Stimulated activated CD8-positive, alpha-beta memory T cell treated with anti-CD3 and anti-CD28 coated beads, Interleukin-2, amount 100 ng/mL, for 1 hour (primary cell): ENCODE measurements at regions not wholly inside any gene's neighbourhood (a gene's known extent, or its start where the extent isn't known, plus 50 kb on each side); places are given as distances from the start of the nearest gene placed in this dataset.
"Not testable (repeated sequence)": the region's sequence is repeated elsewhere in the genome, so short reads cannot be mapped to it uniquely, and the experiment has no call there.

Experiments used
- DNase-seq, 2 donors: peaks; one replicate each; pipeline ENCODE4 v3.0.0-alpha.2; 2020; ENCODE audit warnings: low read depth in 2 of 2

DNA sequence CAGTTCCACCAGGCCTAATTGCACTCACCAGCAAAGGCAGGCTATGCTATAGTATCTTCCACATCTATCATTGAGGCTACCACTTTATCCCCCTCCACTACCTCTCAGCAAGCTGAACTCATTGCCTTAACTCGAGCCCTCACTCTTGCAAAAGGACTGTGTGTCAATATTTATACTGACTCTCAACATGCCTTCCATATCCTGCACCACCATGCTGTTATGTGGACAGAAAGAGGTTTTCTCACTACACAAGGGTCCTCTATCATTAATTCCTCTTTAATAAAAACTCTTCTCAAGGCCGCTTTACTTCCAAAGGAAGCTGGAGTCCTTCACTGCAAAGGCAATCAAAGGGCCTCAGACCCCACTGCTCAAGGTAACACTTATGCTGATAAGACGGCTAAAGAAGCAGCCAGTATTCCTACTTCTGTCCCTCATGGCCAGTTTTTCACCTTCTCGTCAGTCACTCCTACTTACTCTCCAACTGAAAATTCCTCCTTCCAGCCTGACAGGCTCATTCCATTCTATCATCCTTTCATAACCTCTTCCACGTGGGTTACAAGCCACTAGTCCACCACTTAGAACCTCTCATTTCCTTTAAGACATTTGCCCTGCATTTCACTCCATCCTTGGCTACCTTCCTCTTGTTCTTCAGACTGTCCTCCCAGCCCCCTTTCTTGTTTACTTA is 1110.9 kb upstream of the TMEM132C start:
- not testable (repeated sequence) for DNase-seq

DNA sequence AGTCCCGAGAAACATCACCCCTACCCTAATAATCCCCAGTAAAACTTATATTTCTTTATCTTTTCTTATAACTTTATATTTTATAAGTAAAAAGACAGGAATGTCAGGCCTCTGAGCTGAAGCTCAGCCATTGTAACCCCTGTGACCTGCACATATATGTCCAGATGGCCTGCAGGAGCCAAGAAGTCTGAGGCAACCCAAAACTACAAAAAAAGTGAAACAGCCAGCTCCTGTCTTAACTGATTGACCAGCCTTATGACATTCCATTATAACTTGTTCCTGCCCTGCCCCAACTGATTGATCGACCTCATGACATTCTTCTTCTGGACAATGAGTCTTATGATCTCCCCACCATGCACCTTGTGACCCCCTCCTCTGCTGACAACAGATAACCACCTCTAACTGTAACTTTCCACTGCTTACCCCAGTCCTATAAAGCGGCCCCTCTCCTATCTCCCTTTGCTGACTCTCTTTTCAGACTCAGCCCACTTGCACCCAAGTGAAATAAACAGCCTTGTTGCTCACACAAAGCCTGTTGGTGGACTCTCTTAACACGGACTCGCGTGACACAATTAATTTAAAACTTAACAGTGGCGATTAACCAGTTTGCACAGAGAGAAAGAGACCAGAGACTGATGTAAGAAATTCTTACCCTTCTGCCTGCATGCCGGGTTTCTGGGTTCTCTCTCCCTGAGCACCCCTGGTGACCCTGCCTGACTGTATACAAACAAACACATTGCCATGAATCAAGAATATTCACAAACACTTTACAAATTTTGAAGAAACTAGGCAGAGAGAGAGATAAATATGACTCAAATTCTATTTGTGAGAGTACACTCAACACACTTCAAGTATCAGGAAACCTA is 1109.2 kb upstream of the TMEM132C start:
- DNase-seq: not testable (repeated sequence)

DNA sequence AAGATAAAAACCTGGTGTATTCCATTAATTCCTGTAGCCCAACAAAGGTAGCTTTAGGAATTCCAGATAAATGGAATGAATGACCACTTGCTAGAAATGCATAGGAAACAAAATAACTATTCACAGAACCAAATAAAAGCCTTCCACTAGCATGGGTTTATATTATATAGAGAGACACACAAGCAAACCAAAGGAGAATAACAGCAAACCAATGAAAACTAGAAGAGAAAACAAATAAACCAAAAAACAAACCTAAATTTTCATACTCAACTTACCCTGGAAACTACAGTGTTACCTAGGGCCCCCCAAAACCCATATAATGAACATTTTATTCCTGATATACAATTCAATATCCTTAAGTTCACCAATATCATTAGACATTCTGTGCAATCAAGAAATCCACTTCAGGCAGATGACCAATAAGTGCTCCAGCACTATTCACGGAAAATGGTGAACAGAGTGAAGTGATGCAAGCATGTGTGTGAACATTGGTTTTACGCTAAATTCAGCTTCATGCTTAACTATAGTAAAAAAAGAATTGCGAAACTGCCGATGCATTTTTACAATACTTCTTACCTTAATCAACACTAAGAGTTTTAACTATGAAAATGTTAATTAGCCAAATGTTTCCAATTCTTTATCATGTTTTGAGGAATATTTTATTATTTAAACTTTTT is 1108.4 kb upstream of the TMEM132C start:
- no peak for DNase-seq

DNA sequence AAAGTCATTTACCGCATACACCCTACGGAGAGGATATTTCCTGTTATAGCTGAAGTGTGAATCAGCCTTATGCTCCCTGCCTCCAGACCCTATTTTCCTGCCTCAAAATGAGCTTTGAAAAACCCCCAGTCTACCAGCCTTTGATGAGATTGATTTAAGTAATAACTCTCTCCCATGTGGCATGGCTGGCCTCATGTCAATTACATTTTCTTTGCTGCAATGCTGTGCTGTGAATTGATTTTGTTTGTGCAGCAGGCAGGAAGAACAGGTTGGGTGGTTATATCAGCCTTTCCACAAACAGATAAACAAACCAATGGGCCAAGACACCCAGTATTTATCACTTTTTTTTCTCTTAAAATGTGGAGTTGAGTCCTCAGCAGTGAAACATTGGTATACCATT is 1105.5 kb upstream of the TMEM132C start:
- DNase-seq: no peak

DNA sequence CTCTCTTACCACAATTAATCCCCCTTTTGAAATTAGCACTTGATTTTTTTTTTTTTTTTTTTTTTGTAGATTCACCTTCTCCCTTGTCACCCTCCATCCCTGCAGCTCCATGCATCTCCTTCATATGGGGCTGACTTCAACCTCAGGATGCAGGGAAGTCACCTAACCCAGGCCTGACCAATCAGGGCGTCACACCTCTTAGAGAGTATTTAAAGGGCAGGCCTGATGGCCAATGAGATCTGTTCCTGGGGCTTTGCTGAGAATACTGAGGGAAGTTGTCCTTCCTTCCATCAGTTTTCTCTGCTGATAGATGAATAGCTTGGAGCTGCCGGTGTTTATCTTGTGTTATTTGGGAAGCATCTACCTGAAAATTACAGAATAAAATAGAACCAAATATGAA is 1104.7 kb upstream of the TMEM132C start:
- DNase-seq: no peak

DNA sequence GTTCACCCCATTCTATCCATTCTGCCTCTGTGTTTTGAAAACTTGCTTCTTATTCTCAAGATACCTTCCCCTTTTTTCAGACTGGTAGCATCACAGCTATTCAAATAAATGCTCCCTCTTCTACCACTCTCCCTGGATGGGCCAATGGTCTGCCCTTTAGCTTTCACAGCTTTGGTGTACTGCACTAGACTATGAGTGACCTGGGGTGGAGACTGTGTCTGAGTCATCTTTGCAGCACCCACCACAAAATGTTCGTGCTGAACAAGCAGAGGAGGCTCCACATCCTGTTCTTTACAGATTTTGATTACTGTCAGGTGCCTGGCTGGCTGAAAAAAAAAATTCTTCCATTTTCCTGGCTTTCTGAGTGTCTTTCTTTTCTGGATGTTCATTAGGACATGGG is 1104.1 kb upstream of the TMEM132C start:
- peak; percentile 16 to 18 for DNase-seq

DNA sequence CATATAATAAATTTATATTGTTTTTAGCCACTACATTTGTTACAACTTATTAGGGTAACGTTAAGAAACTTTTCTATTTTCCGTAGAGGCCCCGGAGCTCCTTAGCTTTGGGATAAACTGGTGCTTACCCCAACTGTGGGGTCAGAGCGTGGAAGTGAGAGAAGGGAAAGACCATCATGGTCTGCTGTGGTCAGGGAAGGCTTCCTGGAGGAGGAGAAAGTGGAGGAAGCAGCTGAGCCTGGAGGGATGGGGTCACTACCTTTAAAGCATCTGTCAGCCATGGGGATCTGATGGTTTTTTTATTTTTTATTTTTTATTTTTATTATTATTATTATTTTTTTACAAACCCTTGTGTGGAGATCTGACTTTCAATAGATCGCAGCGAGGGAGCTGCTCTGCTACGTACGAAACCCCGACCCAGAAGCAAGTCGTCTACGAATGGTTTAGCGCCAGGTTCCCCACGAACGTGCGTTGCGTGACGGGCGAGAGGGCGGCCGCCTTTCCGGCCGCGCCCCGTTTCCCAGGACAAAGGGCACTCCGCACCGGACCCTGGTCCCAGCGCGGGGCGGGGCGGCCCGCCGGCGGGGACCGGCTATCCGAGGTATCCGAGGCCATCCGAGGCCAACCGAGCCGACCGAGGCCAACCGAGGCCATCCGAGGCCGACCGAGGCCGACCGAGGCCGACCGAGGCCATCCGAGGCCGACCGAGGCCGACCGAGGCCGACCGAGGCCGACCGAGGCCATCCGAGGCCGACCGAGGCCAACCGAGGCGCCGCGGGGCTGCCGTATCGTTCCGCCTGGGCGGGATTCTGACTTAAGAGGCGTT is 1101.2 kb upstream of the TMEM132C start:
- DNase-seq: peak; percentile 55 to 68

DNA sequence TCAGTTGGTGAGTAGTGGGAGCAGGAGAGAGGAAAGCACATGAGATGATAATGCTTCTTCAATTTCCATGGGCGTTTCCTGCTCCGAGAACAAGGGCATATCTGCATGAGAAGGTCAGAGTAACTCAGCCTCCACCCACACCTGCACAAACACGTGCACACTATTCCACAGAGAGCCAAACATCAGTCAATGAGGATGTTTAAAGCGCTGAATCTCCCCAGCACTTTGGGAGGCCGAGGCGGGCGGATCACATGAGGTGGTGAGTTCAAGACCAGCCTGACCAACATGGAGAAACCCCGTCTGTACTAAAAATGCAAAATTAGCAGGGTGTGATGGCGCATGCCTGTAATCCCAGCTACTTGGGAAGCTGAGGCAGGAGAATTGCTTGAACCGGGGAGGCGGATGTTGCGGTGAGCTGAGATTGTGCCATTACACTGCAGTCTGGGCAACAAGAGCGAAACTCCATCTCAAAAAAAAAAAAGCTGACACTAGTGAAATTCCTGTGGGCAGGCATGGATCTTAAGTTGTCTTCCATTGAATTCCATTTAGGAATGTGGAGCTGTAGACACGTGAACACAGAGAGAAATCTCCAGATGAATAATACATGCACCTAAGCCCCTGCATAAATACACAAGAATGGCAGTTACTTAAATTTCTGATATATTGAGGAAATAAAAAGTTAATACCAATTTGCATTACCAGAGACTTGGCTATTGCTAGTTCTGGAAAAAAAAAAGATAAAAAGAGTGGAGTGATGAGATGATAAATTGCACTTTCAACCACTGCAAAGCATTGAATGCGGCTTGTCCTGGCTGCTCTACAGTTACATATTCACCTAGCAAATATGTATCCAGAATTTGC is 1097.4 kb upstream of the TMEM132C start:
- DNase-seq: no peak

DNA sequence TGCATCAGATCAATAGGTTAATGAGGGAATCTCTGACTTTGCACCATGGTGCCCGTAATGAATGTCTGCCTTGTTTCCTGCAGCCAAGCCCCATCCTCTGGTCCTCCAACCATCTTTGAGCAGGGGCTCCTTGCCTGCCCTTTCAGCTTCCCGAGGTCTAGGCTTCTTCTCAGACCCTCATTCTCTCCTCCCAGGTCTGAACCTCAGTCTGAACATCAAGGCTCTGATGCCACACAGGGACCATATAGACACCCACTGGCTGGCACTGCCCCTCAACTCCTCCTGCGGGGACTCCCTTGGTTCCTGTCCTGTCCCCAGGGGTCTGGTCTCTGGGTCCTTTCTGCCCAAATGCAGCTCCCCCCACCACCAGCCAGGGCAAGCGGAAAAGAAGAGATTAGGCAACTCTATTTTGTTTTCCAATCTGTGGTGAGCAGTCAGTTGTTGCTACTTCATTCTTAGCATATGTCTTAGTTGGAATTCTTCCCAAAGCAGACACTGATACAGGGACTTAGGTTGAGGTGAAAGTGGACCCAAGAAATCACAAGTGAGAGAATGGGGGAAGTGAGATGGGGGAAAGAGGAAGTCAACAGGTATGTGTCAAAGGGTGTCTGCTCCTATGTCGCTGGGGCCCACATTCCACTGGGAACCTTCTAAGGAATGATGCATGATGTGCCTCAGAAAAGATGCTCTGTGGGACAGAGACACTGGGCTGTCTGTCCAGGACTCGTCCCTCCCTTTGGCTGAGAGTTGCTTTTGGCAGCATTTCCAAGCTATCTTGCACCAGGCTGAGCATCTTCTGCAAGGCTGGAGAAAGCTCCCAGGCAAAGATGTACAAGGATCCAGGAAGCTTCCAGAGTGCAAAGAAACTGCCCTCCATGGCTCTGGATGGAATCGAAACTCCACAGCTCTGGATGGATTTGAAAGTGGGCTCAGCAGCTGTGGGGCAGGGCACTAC is 1096.5 kb upstream of the TMEM132C start:
- DNase-seq: no peak

DNA sequence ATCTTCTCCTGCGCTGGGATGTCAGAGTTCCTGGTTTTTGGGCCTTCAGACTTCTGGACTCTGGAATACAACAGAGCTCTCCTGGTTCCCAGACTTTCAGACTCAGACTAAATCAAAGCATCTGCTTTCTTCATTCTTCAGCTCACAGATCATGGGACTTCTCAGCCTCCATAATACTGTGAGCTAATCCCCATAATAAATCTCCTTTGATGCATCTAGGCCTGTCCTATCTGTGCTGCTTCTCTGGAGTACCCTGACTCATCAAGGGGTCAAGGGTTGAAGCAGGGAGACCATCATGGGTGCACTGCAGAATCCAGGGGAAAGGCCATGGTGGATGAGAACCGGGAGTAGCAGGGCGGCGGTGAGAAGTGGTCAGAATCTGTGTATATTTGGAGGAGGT is 1094.1 kb upstream of the TMEM132C start:
- no peak for DNase-seq

DNA sequence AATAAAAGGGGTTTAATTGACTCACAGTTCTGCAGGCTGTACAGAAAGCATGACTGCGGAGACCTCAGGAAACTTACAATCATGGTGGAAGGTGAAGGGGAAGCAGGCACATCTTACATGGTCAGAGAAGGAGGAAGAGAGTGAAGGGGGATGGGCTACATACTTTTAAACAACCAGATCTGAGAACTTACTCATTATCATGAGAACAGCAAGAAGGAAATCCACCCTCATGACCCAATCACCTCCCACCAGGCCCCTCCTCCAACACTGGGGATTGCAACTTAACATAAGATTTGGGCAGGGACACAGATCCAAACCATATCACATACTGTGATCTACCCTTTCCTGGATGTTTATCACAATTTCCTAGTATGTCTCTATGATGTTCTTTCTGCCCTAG is 1093.0 kb upstream of the TMEM132C start:
- DNase-seq: not testable (repeated sequence)

DNA sequence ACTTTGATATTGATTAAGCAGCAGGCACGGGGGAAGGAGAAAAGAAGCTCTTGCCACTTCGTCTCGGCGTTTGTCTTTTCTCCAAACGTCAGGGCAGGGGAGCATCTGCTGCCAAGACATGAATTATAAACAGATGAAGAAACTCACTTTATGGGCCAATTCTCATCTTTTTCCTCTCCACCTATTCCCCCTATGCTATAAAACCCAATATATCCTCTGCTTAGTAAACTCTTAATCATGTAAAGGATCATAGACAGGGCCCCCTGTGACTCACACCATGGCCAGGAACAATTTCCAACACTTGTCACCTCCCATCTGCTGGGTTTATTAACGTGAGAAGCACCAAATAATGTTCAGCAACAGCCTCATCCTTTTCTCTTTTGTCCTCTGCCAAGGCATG is 1092.1 kb upstream of the TMEM132C start:
- DNase-seq: no peak

DNA sequence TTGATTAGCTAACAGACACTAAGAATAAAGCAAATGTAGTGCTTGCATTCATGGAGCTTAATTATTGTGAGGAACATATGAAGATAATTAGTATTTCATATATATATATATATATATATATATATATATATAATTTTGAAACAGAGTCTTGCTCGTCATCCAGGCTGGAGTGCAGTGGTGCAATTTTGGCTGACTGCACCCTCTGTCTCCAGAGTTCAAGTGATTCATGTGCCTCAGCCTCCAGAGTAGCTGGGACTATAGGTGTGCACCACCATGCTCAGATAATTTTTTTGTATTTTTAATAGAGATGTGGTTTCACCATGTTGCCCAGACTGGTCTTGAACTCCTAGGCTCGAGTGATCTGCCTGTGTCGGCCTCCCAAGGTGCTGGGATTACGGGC is 1091.6 kb upstream of the TMEM132C start:
- DNase-seq: no peak

DNA sequence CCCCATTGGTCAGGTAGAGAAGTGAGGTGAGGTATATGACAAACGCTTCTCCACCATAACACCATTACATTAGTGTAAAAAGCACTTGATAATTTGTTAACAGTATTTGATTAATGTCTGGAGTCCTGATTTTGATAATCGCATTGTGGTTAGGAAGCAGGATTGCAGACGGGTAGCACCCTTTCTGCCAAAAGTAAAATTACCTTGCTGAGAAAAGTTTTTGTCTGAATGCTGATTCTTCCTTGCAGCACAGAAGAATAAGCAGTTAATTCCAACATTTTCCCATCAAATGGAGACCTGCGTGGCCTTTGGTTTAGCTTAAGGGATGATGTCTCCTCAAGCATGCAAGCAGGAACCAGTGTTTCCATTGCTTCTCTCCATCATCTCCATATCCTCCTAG is 1090.2 kb upstream of the TMEM132C start:
- DNase-seq: no peak

DNA sequence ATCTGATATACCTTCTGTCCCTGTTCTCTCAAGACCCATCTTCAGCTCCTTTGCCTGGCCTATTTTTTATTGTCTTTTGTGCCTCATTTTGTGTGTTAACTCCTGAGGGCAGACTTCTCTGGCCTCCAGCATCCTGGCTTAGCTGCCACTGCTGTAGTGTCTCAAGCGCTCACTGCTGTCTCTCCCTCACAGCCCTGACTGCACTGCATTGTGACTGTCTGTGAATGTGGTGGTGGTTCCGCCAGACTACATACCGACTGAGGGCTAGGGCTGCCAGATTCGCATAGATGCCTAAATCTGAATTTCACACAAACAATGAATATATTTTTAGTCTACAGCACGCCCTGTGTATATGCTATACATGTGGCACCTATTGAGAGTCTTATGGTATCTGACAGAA is 1088.9 kb upstream of the TMEM132C start:
- DNase-seq: no peak

DNA sequence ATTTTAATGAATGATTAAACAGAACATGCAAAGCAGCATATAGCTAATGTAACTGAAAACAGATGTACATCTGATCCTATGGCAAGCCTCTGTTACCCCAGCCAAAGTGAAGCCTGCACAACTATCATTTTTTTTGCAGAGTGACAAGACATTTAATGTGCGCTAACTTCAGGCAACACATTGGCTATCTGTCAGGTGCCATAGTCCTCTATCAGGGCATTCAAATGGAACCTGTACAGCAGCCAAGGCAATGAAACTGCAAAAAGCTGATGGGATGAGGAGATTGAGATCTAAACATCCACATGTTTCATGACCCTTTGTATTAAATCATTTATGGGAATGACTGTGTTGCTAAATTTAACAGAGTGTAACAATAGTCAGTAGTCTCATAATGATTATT is 1088.5 kb upstream of the TMEM132C start:
- DNase-seq: no peak

DNA sequence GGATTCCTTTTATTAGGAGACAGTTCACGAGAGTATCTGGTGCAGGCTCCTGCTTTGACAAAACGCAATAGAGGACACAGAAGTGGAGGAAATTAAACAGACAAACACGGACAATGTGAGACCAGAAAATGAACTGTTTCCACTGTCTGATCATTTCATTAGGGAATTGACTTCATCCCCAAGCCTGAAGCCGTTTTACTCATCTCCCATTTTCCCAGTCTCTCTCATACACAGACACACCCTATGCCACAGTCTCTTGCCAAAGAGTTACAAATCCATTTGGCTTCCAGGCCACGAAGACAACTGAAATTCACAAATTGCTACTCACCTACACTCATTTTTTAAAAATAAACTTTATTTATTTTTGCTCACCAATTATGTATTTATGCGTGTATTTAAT is 1087.8 kb upstream of the TMEM132C start:
- DNase-seq: no peak

DNA sequence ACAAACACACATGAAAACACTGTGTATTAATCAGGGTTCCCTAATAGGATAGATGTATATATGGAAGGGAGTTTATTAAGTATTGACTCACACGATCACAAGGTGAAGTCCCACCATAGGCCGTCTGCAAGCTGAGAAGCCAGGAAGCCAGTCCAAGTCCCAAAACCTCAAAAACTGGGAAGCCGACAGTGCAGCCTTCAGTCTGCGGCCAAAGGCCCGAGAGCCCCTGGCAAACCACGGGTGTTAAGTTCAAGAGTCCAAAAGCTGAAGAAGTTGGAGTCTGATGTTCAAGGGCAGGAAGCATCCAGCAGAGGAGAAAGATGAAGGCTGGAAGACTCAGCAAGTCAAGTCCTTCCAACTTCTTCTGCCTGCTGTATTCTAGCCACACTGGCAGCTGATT is 1085.0 kb upstream of the TMEM132C start:
- no peak for DNase-seq

DNA sequence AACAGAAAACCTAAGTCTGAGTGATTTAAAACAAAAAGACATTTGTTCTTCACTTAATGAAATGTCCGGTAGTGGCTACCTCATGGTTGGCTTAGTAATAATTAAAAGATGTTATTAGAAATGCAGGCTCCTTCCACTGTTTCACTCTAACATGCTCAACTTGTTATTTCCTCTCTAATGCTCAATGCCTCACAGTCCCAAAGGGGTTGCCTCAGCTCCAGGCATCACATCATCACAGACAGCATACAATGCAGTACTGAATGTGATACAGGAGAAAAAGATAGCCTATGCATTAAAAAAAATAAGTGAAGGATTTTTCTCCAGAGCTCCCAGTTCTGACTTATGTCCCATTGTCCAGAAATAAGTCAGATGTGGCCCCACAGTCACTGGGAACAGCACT is 1077.0 kb upstream of the TMEM132C start:
- no peak for DNase-seq

DNA sequence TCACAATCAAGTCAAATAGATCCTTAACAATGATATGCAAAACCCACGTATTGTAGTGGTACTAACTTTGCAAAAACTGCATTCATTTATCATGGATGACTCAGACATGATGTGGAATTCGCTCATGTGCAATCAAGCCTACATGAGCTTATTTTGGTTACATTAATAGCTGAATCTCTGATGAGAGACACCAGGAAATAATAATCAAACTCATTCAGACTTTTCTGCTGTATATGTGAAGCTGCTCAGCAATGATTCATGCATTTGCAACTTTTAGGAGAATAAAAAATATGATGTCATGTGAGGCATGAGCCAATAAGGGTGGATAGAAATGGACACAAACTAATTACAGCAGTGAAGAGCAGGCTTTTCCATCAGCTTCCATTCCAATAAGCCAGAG is 1075.8 kb upstream of the TMEM132C start:
- no peak for DNase-seq
